SIG-M5 treated with dmso at 0.1 percent for 504 hours (cell line): ENCODE measurements at regions not wholly inside any gene's neighbourhood (a gene's known extent, or its start where the extent isn't known, plus 50 kb on each side); places are given as distances from the start of the nearest gene placed in this dataset.

Experiments used
- DNase-seq: peaks from one replicate; lab custom pipeline; 2025; ENCODE audit not compliant: unreplicated experiment; lab: John Stamatoyannopoulos, UW

DNA sequence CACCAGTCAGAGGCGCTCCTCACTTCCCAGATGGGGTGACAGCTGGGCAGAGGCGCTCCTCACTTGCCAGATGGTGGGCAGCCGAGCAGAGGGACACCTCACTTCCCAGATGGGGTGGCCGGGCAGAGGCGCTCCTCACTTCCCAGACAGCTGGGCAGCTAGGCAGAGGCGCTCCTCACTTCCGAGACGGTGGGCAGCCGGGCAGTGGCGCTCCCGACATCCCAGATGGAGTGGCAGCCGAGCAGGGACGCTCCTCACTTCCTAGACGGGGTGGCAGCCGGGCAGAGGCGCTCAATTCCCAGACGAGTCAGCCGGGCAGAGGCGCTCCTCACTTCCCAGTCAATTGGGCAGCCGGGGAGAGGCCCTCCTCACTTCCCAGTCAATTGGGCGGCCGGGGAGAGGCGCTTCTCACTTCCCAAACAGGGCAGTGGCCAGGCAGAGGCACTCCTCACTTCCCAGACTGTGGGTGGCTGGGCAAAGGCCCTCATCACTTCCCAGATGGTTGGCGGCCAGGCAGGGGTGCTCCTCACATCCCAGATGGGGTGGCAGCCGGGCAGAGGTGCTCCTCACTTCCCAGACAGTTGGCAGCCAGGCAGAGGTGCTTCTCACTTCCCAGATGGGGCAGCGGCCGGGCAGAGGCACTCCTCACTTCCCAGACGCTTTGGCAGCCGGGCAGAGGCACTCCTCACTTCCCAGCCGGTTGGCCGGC, 143.8 kb upstream of the ARID2 start:
- no peak for DNase-seq

DNA sequence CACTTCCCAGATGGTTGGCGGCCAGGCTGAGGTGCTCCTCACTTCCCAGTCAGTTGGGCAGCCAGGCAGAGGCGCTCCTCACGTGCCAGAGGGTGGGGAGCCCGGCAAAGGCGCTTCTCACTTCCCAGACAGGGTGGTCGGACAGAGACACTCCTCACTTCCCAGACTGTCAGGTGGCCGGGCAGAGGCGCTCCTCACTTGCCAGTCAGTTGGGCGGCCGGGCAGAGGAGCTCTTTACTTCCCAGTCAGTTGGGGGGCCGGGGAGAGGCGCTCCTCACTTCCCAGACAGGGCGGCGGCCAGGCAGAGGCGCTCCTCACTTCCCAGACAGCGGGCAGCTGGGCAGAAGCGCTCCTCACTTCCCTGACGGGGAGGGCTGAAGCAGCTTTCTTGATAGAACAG, 143.0 kb upstream of the ARID2 start:
- no peak for DNase-seq

DNA sequence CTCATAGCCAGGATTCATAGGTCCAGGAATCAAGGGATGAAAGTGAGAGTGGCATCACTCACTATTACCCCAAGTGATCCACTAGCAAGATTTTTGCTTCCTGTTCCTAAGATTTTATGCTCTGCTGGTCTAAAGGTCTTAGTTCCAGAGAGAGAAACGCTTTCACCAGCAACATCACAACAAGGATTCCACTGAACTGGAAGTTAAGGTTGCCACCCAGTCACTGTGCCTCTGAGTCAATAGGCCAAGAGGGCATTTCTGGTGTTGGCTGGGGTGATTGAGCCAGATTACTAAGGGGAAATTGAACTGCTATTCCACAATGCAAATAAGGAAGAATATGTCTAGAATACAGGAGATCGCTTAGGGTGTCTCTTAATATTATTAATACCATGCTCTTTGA, 142.5 kb upstream of the ARID2 start:
- no peak for DNase-seq

DNA sequence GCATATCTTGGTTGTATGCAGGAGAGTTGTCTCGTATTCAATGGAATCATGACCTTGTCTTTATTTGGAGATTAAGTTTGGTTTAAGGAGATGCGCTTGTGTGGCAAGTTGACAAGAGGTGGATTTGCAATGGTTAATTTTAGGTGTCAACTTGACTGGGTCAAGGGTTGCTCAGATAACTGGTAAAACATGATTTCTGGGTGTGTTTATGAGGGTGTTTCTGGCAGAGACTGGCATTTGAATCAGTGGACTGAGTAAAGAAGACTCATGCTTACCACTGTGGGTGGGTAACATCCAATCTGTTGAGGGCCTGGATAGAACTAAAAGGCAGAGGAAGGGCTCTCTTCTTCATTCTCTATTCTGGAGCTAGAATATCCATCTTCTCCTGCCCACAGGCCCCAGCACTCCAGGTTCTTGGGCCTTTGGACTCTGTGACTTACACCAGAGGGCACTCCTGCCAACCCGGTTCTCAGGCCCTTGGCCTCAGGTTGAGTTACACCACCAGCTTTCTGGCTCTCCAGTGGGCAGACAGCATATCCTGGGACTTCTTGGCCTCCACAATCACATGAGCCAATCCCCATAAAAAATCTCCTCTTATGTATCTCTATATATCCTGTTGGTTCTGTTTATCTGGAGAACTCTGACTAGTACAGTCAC, 141.5 kb upstream of the ARID2 start:
- no peak for DNase-seq

DNA sequence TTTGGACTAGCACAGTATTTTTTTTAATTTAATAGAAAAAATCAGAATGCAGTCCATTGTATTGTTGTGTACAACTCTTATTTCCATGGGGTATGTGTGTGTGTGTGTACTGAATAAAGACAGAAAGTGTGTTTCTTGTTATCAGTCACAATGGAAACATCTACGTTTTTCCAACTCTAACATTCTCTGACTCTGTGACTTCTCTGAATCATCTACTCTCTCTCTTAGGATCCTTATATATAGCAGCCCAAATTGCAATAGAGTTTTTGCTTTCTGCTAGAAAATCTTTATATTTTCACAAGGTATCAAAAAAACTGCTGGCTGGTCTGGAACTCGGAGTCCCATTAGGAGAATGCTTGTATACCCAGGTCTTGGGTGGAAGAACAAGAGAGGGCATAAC, 138.9 kb upstream of the ARID2 start:
- DNase-seq: no peak

DNA sequence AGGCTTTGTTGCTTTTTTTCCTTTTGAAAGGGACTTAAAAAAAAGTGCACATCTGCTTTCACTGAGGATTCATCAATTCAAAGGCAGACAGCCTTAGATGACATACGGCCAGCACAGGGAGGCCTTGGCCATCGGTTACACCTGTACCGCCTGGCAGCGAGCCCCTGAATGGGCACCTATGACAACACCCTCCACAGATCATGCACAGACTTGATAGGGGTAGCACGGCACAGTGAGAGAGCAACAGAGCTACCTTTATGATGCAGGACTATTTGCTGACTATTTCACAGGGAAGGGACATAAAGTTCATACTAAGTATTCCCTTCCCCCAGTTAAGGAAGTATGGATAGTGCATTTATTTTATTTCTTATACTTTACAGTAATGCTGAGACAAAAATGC, 137.9 kb upstream of the ARID2 start:
- no peak for DNase-seq

DNA sequence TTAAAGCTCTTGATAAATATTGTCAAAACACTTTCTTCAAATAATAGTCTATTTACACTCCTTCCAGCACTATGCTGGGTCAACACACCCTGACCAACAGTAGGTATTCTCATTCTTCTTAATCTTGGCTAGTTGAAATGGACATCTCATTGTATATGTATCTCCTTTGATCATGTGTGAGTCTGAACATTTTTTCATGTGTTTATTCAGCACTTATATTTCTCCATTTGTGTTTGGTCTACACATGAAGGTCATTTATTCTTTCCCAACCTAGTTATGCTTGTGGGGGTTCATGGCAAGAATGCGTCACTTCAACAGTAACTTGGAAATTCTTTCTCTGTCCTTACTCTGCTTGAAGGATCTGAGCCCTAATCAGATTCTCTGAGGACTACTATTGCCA, 133.1 kb upstream of the ARID2 start:
- DNase-seq: no peak

DNA sequence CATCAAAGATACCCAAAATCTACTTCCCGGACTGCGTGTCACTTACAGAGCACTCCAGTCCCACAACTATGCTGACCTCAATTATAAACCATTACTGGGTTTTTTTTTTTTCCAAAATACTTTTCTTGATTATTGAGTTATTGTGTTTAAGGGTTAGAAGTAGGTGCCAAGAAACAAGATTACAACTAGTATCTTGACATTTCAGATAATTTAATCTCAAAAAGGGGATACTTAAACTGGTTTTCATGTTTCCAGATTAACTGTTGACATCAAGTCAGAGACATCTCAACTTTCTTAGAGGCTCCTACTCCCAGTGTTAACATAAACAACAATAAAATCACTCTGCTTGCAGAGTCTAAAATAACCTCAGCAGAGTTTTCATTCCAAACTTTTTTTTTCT, 131.2 kb upstream of the ARID2 start:
- no peak for DNase-seq

DNA sequence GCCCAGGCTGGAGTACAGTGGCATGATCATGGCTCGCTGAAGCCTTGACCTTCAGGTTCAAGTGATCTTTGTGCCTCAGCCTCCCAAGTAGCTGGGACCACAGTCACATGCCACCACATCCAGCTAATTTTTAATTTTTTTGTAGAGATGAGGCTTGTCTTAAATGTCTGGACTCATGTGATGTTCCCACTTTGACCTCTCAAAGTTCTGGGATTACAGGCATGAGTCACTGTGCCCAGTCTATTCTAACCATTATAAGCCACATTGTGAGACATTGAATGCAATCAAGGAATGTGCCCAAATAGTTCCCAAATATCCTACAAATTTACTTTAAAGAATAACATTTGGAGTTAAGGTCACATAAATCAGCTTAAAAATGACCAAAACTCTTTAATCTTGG, 130.7 kb upstream of the ARID2 start:
- no peak for DNase-seq

DNA sequence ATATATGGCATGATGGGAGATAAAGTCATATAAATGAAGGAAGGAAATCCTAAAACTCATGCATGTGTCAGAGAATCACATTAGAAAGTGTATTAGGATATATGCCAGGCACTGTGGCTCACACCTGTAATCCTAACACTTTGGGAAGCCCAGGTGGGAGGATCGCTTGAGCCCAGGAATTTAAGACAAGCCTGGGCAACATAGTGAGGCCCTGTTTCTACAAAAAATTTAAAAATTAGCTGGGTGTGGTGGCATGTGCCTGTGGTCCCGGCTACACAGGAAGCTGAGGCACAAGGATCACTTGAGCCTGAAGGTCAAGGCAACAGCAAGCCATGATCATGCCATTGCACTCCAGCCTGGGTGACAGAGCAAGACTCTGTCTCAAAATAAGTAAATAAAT, 130.3 kb upstream of the ARID2 start:
- no peak for DNase-seq

DNA sequence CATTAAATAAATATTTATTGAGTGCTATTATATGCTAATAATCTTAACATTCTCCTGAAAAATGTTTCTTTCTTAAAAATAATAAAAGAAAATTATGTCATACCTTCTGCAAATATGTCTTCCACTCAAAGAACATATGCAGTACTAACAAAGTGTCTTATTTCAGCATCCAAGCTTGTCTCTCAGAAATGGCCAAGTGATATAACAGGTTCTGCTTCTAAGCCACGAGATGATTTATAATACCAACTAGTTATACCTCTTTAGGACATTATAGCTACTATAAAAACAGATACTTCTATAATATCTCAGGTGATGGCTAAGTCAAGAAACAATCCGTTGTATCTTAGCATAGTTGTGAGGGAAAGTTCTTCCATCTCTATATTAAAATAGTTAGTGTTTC, 128.1 kb upstream of the ARID2 start:
- DNase-seq: peak; percentile 18

DNA sequence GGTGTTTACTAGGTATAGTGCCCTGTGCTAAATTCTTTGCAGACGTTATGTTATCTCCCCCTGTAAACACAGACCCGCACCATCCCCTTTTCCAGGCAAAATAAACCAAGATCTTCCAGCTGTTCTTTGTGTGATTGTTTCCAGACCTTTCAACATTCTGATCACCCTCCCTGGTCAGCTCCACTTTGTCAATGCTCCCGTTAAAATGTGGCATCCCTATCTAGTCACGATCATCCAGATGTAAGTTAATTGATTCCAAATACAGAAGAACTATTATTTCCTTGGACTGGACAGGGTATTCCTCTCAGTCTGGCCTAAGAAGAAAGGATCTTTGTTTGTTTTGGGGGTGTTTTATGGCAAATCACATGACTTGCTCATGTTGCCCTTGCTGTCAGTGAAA, 127.6 kb upstream of the ARID2 start:
- no peak for DNase-seq

DNA sequence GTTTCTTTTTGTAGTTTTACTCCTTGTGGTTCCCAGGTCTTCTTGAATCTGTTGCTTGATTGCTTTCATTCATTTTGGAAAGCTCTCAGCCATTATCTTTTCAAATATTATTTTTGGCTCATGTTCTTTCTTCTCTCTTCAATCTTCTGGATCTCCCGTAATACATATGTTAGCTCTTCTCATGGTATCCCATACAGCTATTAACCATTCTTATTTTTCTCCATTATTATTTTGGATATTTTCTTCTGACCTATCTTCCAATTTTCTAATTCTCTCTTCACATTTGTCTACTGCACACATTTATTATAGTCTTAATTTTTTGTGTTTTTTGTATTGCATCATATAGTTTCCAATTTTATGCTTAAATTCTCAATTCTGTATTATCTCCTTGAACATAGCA, 123.9 kb upstream of the ARID2 start:
- DNase-seq: no peak

DNA sequence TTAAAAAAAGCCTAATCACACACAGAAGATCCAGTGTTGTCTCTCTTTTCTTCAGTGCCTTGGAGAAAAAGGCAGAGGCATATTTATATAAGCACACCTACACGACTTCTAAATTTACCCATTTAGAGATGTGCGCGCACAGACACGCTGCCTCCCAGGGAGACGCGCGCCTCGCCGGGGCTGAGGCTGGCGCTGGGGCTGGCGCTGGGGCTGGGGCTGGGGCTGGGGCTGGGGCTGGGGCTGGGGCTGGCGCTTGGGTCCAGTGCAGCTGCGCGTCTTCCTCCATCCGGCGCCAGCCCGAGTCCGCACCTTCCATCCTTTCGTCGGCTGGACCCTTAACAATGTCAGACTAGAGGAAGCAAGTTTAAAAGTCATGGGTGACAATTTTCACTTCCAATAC, 118.4 kb upstream of the ARID2 start:
- DNase-seq: no peak

DNA sequence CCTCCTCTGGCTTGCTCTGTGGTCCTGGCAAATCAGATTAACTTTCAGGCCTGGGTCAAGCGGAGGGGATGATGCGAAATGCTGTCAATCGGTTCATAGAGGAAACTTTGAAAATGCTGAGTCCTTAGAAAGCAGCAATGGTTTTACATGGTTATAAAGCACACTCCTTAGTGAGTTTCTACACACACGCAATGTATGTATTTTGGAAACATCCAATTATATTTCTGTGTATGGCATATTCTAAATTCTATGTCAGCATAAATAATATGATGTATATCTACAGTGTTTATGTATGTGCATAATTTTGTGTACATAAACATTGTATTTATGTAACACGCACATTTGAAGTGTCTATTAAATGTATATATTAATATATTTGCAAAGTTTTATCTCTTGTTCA, 118.0 kb upstream of the ARID2 start:
- no peak for DNase-seq

DNA sequence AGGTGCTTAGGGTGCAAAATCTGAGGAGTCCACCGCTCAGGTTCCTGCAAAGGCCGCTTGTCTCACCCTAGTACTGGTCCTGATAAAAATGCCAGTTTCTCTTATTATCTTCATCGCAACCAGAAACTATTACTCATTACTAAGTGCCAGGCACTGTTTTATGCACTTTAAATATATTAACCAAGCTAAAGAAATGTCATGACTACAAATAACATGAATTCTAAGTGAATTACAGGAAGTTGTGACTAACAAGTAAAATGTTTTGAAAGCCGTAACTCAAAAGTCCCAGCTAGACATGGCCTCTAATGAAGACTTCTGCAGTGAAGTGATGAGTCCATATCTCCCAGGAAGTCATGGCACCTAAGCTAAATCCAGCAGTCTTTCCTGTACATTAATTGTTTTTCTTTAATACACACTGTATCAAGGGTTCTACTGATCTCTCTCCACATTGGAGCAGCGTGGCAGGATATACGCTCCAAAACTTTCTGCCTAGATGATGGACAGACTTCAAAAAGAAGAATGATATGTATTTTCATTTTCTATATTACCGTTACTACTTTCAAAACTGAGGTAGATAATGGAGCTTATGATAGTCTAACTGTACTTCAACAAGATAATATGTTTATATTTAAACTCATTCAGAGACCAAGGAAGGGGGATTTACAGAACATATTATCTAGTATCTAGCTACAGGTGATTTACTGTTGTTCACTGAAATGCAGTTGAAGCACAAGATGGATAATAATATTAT, 117.3 kb upstream of the ARID2 start:
- DNase-seq: no peak

DNA sequence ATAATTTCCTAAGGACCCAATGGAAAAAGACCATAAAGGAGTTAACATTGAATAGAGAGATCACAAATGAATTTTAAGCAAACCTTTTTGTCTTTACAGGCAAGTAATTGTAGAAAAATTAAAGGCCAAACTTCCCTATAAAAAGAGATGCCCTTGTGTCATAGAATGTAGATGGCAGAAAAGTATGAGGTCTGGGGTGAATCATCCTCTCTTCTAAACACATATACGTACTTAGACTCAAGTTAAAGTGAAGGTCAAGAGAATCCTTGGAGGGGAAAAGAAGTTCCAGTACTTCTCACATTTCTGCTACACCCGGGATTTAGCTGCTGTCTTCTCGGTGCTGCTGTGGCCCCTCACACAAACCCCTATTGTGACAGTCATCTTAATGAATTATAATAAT, 116.2 kb upstream of the ARID2 start:
- DNase-seq: no peak

DNA sequence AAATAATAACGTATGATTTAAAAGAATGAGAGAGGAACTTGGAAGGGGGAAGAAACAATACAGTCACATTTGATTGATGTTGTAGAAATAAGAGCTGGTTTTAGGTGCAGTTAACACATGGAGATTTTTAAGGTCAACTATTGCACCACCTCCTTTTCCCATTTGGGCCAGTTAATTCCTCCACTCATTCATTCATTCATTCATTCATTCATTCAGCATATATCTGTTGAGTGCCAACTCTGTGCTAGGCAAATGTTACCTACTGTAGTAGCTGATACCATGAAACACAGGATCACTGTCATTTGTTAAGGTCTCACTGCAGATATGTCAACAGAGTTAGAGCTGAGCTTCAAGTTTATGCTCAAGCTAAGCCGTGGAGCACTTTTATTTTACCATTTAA, 115.7 kb upstream of the ARID2 start:
- no peak for DNase-seq

DNA sequence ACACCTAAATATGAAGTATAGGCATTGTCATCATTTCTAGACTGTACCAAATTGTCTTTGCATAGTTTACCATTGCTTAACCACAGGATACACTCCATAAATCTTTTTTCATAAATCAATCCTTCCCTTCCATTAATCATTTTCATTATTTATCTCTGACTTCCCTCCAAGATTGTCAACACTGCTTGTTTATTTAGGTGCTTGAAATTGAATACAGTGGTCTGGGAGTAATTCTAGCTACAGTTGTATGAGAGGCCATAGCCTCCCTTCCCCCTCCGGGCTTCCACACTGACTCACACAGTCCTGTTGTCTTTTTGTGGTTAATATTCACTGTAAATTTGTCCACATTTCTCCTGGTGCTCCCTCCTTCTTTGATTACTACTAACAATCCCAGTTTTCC, 114.2 kb upstream of the ARID2 start:
- DNase-seq: no peak

DNA sequence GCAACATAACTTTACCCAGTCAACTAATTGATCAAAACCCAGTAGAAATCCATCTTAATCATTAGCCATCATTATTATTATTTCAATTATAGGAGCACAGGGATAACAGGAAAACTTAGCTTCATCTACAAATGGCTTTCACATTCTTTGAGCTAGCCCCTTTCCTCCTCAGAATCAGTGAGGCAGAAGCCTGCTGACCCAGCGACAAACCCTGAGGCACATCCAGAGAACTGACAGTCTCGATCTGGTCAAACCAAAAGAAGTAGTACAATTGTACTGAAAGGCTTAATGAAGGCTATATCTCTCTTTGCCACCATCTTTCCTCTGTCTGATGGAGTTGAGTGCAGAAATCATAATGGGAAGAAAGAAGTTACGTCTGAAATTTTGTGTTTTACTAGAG, 109.8 kb upstream of the ARID2 start:
- no peak for DNase-seq

DNA sequence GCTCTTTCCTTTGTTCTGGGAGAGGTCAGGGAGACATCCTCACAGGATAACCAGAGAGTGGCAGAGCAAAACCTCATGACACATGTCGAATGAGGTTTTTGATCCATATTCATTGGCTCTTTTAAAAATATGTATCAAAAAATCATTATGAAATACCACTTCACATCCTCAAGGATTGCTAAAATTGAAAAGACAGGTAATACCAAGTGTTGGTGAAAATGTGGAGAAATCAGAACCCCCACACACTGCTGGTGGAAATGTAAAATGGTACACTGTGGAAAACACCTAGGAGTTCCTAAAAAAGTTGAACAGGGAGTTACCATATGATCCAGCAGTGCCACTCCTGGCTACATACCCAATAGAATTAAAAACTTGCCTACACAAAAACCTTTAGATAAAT, 107.8 kb upstream of the ARID2 start:
- no peak for DNase-seq

DNA sequence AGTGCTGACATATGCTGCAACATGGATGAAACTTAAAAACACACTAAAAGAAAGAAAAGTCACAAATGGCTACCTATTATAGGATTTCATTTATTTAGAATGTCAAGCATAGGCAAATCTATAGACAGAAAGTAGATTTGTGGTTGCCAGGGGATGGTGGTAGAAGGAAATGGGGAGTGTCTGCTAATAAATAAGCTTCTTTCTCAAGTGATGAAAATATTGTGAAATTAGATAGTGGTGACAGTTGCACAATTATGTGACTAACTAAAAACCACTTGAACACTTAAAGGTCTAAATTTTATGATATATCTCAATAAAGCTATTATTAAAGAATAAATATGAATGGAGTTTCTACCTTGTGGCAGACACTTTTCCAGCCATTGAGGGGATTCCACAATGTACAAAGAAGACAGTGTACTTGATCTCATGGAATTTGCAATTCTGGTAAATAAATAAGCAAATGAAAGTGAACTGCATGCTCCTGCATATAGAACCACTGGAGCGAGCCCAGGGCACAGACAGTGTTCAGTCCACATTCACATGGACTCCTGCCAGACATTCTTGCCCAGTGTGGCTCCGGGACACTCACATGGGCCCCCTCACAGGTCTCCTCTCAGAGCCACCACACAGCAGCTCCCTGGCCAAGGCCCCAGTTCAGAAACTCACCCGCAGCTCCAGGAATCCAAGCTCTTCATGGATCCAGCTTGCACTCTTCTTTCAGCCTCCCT, 107.1 kb upstream of the ARID2 start:
- peak; percentile 67 for DNase-seq
